HG02678 (cell line): ENCODE measurements at regions not wholly inside any gene's neighbourhood (a gene's known extent, or its start where the extent isn't known, plus 50 kb on each side); places are given as distances from the start of the nearest gene placed in this dataset.

Source experiments
- ATAC-seq: cut with Tn5 transposase; IDR thresholded peaks from one replicate; pipeline ENCODE4 v1.9.1; 2021; ENCODE audit warnings: mild to moderate bottlenecking, moderate library complexity; ENCODE audit not compliant: unreplicated experiment

GRCh38 chr20:52279706-52280105 is 88.1 kb upstream of the ZFP64 start:
- ATAC-seq, result no peak

- no peak for ATAC-seq
These were observed 83.7 kb upstream of the ZFP64 start for GRCh38 chr20:52275181-52275691.

- ATAC-seq, result no peak
These were observed 79.1 kb upstream of the ZFP64 start for GRCh38 chr20:52270696-52271095.

- ATAC-seq, result no peak
These were observed 78.5 kb upstream of the ZFP64 start for GRCh38 chr20:52270001-52270606.

- ATAC-seq, result no peak
These were observed 77.7 kb upstream of the ZFP64 start for GRCh38 chr20:52269321-52269720.

- no peak for ATAC-seq
These were observed 76.7 kb upstream of the ZFP64 start for GRCh38 chr20:52268184-52268749.

GRCh38 chr20:52267418-52267817 is 75.8 kb upstream of the ZFP64 start:
- ATAC-seq, result no peak

GRCh38 chr20:52263757-52264156 is 72.2 kb upstream of the ZFP64 start:
- no peak for ATAC-seq

GRCh38 chr20:52261792-52262191 is 70.2 kb upstream of the ZFP64 start:
- ATAC-seq, result no peak

GRCh38 chr20:52259295-52259694 is 67.7 kb upstream of the ZFP64 start:
- no peak for ATAC-seq

GRCh38 chr20:52256454-52256853 is 64.9 kb upstream of the ZFP64 start:
- ATAC-seq, result no peak

- ATAC-seq, result no peak
These were observed 61.1 kb upstream of the ZFP64 start for GRCh38 chr20:52252664-52253063.

- no peak for ATAC-seq
These were observed 60.2 kb upstream of the ZFP64 start for GRCh38 chr20:52251827-52252226.

GRCh38 chr20:52251136-52251700 is 59.6 kb upstream of the ZFP64 start:
- no peak for ATAC-seq

- ATAC-seq, result no peak
These were observed 56.0 kb upstream of the ZFP64 start for GRCh38 chr20:52247548-52247947.

GRCh38 chr20:52246366-52246765 is 54.8 kb upstream of the ZFP64 start:
- ATAC-seq, result no peak

GRCh38 chr20:52244702-52245101 is 53.1 kb upstream of the ZFP64 start:
- no peak for ATAC-seq

GRCh38 chr20:52242237-52243230 is 51.0 kb upstream of the ZFP64 start:
- no peak for ATAC-seq
